Peyer's patch (tissue), 4 donors: ENCODE measurements at regions not wholly inside any gene's neighbourhood (a gene's known extent, or its start where the extent isn't known, plus 50 kb on each side); places are given as distances from the start of the nearest gene placed in this dataset.

ENCODE experiments used
- CTCF ChIP-seq, 6 experiments: fragments of 450-650 bp in 4 of 6; fragments of 200-600 bp in 2 of 6; sonication (generic) in 1 of 6; IDR thresholded peaks; one replicate each; pipeline ENCODE4 v1.5.1; 2017 to 2019; ENCODE audit warnings: antibody characterized with exemption in 6 of 6, mild to moderate bottlenecking in 3 of 6, moderate library complexity in 1 of 6
- POLR2A ChIP-seq, 2 donors: fragments of 450-650 bp; IDR thresholded peaks; one replicate each; pipeline ENCODE4 v1.5.1; 2017; ENCODE audit warnings: antibody characterized with exemption in 2 of 2, mild to moderate bottlenecking in 2 of 2, moderate library complexity in 2 of 2

GRCh38 chr9:109716631-109717030 lies 63.4 kb upstream of the PALM2AKAP2 start:
- TF ChIP-seq CTCF (IDR thresholded peaks at IDR 0.05), result no peak
- TF ChIP-seq POLR2A (IDR thresholded peaks at IDR 0.05), result no peak
